HG03439 (cell line): ENCODE measurements at regions not wholly inside any gene's neighbourhood (a gene's known extent, or its start where the extent isn't known, plus 50 kb on each side); places are given as distances from the start of the nearest gene placed in this dataset.

ENCODE experiments used
- ATAC-seq: cut with Tn5 transposase; IDR thresholded peaks from one replicate; pipeline ENCODE4 v1.9.1; 2021; ENCODE audit warnings: mild to moderate bottlenecking, moderate library complexity; ENCODE audit not compliant: unreplicated experiment

DNA sequence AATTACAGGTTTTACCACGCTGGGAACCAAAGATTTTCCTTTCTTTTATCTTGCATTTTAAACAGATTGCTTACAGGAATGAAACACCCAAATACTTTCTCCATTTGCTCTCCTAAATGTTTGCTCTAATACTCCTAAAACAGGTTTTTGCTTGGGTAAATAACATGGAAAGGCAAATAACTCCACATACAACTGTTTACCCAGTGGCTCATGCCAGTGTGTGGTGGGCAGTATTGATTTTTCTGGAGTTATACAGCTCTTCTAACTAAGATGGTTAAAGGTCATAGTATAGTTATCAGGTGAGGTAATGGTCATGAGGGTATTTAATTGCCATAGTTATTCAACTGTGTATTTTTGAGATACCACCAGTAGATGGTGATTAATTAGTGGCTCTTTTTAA, 61.2 kb upstream of the RAB27B start:
- ATAC-seq = no peak

GRCh38 chr18:54769526-54770464, 58.5 kb upstream of the RAB27B start:
- ATAC-seq = no peak

GRCh38 chr18:54772056-54772455, 56.2 kb upstream of the RAB27B start:
- ATAC-seq = no peak

GRCh38 chr18:54774423-54774822, 53.9 kb upstream of the RAB27B start:
- no peak for ATAC-seq

DNA sequence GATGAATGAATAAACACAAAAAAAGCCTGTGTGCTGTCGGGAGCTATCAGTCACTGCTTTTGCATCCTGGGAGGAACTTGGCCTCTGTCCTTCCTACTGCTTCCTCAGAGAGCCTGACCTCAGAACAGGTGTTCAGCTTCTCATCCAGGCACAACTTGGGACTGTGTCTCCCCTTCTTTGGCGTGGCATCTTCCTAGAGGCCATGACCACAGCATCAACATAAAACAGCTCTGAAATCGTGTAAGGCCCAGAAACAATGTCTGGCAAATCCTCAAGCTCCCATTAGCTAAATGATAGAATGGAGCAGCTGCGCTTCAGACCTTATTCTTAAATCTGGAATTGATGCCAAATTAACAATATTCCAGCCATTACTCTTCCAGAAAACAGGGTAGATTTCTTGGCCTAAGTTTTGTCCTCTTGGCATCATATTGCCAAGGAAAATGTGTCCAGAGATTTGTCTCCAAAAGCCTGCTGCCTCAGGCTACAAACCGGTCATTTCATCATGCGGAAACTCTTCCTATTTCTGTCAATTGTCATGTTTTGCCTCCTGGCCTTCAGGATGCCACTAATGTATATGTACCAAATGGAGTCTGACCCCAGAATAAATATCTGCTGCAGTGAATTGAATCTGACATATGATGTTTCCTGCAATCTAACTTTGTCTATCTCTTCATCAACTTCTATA, 53.2 kb upstream of the RAB27B start:
- no peak for ATAC-seq

- ATAC-seq = no peak
These were observed 52.6 kb upstream of the RAB27B start for GRCh38 chr18:54775686-54776085.

GRCh38 chr18:54776282-54776977, 51.8 kb upstream of the RAB27B start:
- no peak for ATAC-seq

GRCh38 chr18:54777118-54777791, 51.0 kb upstream of the RAB27B start:
- no peak for ATAC-seq

- ATAC-seq = no peak
These were observed 50.3 kb upstream of the RAB27B start for GRCh38 chr18:54777989-54778388.
